Neuronal stem cell (in vitro differentiated cells): ENCODE measurements at regions not wholly inside any gene's neighbourhood (a gene's known extent, or its start where the extent isn't known, plus 50 kb on each side); places are given as distances from the start of the nearest gene placed in this dataset.
"Not testable (repeated sequence)": the region's sequence is repeated elsewhere in the genome, so short reads cannot be mapped to it uniquely, and the experiment has no call there.

Source experiments
- DNase-seq: peaks from one replicate; pipeline ENCODE4 v3.0.0-alpha.2; 2013; ENCODE audit warnings: low spot score
- H2AFZ ChIP-seq: one replicate; pipeline ENCODE4 v1.6.1; 2013; ENCODE audit warnings: mild to moderate bottlenecking, low read length, inconsistent platforms
- H2AK5ac ChIP-seq: 2 replicates; pipeline ENCODE4 v1.6.1; 2013; ENCODE audit warnings: low read depth, mild to moderate bottlenecking, inconsistent platforms, low read length, moderate library complexity, mixed read lengths
- H2BK120ac ChIP-seq: 2 replicates; pipeline ENCODE4 v1.6.1; 2013; ENCODE audit warnings: low read depth, mild to moderate bottlenecking, inconsistent platforms, low read length, moderate library complexity, mixed read lengths
- H2BK12ac ChIP-seq: one replicate; pipeline ENCODE4 v1.6.1; 2013; ENCODE audit warnings: low read length, inconsistent platforms
- H2BK15ac ChIP-seq: 2 replicates; pipeline ENCODE4 v1.6.1; 2013; ENCODE audit warnings: mild to moderate bottlenecking, low read length, inconsistent platforms, mixed read lengths
- H2BK5ac ChIP-seq: one replicate; pipeline ENCODE4 v1.6.1; 2013; ENCODE audit warnings: inconsistent platforms, mild to moderate bottlenecking, low read length, moderate library complexity
- H3K14ac ChIP-seq: one replicate; pipeline ENCODE4 v1.6.1; 2013; ENCODE audit warnings: low read length, inconsistent platforms
- H3K18ac ChIP-seq: 2 replicates; pipeline ENCODE4 v1.6.1; 2013; ENCODE audit warnings: low read length, inconsistent platforms
- H3K23ac ChIP-seq: 2 replicates; pipeline ENCODE4 v1.6.1; 2013; ENCODE audit warnings: low read depth, mild to moderate bottlenecking, mixed read lengths, low read length, inconsistent platforms; ENCODE audit not compliant: poor library complexity
- H3K27ac ChIP-seq: replicated peaks from 3 replicates; pipeline ENCODE4 v1.5.1; 2013; ENCODE audit warnings: low read length, inconsistent platforms
- H3K27me3 ChIP-seq, 3 experiments: 2 replicates each; pipeline ENCODE4 v1.6.1; 2013; ENCODE audit warnings: low read length in 3 of 3, mild to moderate bottlenecking in 2 of 3, inconsistent platforms in 1 of 3, low read depth in 1 of 3, mixed read lengths in 1 of 3, moderate library complexity in 1 of 3; ENCODE audit not compliant: control insufficient read depth in 3 of 3, insufficient read depth in 3 of 3
- H3K36me3 ChIP-seq, 2 donors: replicated peaks in 1 of 2; 2 replicates each; pipeline ENCODE4 v1.6.1; 2013; ENCODE audit warnings: low read length in 2 of 2; ENCODE audit not compliant: control insufficient read depth in 2 of 2, insufficient read depth in 2 of 2
- H3K4ac ChIP-seq: 2 replicates; pipeline ENCODE4 v1.6.1; 2013; ENCODE audit warnings: inconsistent platforms, mild to moderate bottlenecking, low read length, moderate library complexity
- H3K4me1 ChIP-seq, 2 donors: 1 replicate in 1 of 2; 2 replicates in 1 of 2; pipeline ENCODE4 v1.6.1; 2013; ENCODE audit warnings: low read length in 2 of 2, low read depth in 1 of 2; ENCODE audit not compliant: control insufficient read depth in 2 of 2, insufficient read depth in 1 of 2
- H3K4me2 ChIP-seq: one replicate; pipeline ENCODE4 v1.6.1; 2013; ENCODE audit warnings: mild to moderate bottlenecking, low read length, inconsistent platforms; ENCODE audit not compliant: insufficient read depth, poor library complexity, severe bottlenecking
- H3K4me3 ChIP-seq, 2 donors: 2 replicates each; pipeline ENCODE4 v1.5.1; 2013; ENCODE audit warnings: low read length in 2 of 2, mild to moderate bottlenecking in 2 of 2, inconsistent platforms in 1 of 2, moderate library complexity in 1 of 2
- H3K79me1 ChIP-seq: one replicate; pipeline ENCODE4 v1.6.1; 2013; ENCODE audit warnings: low read depth, mild to moderate bottlenecking, inconsistent platforms, low read length, moderate library complexity
- H3K9ac ChIP-seq: one replicate; pipeline ENCODE4 v1.6.1; 2013; ENCODE audit warnings: mild to moderate bottlenecking, low read depth, low read length, inconsistent platforms; ENCODE audit not compliant: poor library complexity
- H3K9me3 ChIP-seq, 2 donors: replicated peaks in 1 of 2; 2 replicates each; pipeline versions ENCODE3 to v1.6.1; 2013; ENCODE audit warnings: low read length in 2 of 2, mild to moderate bottlenecking in 2 of 2, inconsistent platforms in 1 of 2, low read depth in 1 of 2, mixed read lengths in 1 of 2, moderate library complexity in 1 of 2; ENCODE audit not compliant: control insufficient read depth in 2 of 2, insufficient read depth in 1 of 2
- H4K8ac ChIP-seq: one replicate; pipeline ENCODE4 v1.6.1; 2013; ENCODE audit warnings: low read depth, mild to moderate bottlenecking, inconsistent platforms, low read length, moderate library complexity
- H4K91ac ChIP-seq: one replicate; pipeline ENCODE4 v1.6.1; 2013; ENCODE audit warnings: low read length, low read depth, mild to moderate bottlenecking, inconsistent platforms; ENCODE audit not compliant: poor library complexity
- WGBS, 2 donors: extraction: QIAGEN DNeasy Blood & Tissue Kit; methylation state at CpG; one replicate each; pipeline ENCODE4 v1.1.7; 2013; ENCODE audit warnings: missing lambda C conversion rate in 2 of 2, mixed read lengths in 1 of 2; ENCODE audit not compliant: insufficient read length in 2 of 2, insufficient replicate concordance in 1 of 2; ENCODE audit errors: extremely low coverage in 2 of 2; 5-methylcytosine and 5-hydroxymethylcytosine counted together

DNA sequence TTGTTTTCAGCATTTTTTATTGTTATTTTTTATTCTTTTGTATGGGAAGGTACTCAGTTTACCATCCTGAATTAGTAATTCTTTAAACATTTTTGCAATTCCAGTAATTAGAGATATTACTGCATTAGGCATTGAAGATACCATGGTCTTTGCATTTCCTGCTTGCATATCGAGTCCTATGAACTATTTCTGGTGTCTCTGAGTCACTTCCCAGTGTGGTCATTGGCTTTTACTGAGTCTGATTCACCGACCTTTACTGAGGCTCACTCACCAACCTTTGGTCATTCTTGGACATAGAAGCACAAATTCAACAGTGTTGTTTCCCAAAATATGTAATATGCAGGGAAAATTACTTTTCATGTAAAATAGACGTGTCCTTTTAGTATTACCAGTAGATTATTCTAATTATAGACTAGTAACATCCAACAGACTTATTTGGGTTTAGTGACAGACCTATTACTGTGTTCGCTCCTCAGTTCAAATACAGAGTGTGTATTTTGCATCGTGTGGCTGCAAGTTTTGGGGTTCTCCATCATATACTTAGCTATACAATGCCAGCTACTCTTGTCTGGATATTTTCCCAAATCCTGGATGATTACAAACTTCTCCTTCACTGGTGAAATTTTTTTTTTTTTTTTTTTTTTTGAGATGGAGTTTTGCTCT, 180.7 kb upstream of the PRSS1 start:
- H3K27ac ChIP-seq = no peak overlapping the region
- H3K4me1 ChIP-seq = no peaks in the 10 kb centered on the region
- no peak overlapping the region for H3K4me3 ChIP-seq
- no peak overlapping the region for H4K91ac ChIP-seq
- no peak for DNase-seq
- H3K9me3 ChIP-seq = no peaks in the 10 kb centered on the region
- no peaks in the 10 kb centered on the region for H3K79me1 ChIP-seq
- H3K14ac ChIP-seq = no peak overlapping the region
- no peak overlapping the region for H2AK5ac ChIP-seq
- H2BK12ac ChIP-seq = no peak overlapping the region
- WGBS, 2 donors = no CpG with 5 or more reads among the region's 5 CpGs
- no peak overlapping the region for H2AFZ ChIP-seq
- H3K23ac ChIP-seq = no peak overlapping the region
- H3K36me3 ChIP-seq = no peaks in the 10 kb centered on the region
- H3K4me2 ChIP-seq = no peak overlapping the region
- H3K9ac ChIP-seq = no peak overlapping the region
- no peak overlapping the region for H2BK120ac ChIP-seq
- H2BK15ac ChIP-seq = no peak overlapping the region
- no peak overlapping the region for H2BK5ac ChIP-seq
- no peak overlapping the region for H4K8ac ChIP-seq
- H3K4ac ChIP-seq = no peak overlapping the region
- no peaks in the 10 kb centered on the region for H3K27me3 ChIP-seq
- H3K18ac ChIP-seq = no peak overlapping the region

DNA sequence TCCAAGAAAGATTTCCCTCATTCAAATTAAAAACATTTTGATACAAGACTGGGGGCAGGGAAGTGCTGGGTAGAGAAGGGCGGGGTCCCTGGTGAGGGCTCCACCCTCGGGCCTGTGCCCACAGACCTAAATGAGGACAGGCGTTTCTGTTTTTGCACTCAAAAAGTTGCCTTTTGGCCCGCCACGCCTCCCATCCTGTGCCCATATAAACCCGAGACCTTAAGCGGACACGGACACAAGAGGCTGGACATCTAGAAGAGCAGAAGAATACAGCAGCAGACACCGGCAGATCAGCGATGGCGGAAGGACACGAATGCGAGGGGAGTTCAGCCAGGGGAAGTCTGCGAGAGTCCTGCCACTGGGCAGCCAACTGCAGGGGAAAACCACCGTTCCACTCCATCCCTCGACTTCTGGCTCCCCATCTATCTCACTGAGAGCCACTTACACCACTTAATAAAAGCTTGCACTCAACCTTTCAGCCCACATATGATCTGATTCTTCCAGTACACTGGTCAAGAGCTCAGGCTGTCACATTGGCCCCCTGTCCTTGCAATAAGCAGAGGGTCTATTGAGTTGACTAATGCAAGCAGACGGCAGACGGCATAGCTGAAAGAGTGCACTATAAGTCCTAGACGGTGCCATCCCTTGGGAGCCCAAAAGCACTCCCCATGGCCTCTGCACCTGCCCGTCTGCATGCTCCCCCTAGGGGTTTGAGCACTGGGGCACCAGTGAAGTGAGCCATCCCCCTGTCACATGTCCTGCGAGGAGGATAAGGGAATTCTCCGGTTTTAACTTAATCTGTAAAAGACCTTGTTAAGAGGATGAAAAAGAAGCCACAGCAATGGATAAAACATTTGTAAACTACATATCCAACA, 181.8 kb upstream of the PRSS1 start:
- Histone ChIP-seq H3K4me2 (no peak overlapping the region), H3K4me3 (peak overlapping the region in 1 of 2 donors; percentile 30), H3K4ac (no peak overlapping the region), H2BK5ac (no peak overlapping the region), H4K8ac (no peak overlapping the region), H3K4me1 (no peaks in the 10 kb centered on the region), H3K27ac (no peak overlapping the region), H3K27me3 (no peaks in the 10 kb centered on the region), H2BK120ac (no peak overlapping the region), H3K79me1 (no peaks in the 10 kb centered on the region), H2AK5ac (no peak overlapping the region), H2AFZ (no peak overlapping the region), H3K36me3 (no peaks in the 10 kb centered on the region), H3K9me3 (no peaks in the 10 kb centered on the region), H3K14ac (no peak overlapping the region), H3K18ac (no peak overlapping the region), H3K23ac (peak overlapping the region; percentile 49), H2BK12ac (no peak overlapping the region), H4K91ac (no peak overlapping the region), H2BK15ac (no peak overlapping the region), H3K9ac (no peak overlapping the region)
- no CpG with 5 or more reads among the region's 22 CpGs for WGBS, 2 donors
- no peak for DNase-seq

- Histone ChIP-seq H3K36me3 (no peaks in the 10 kb centered on the region), H2BK15ac (no peak overlapping the region), H2BK120ac (no peak overlapping the region), H2BK12ac (no peak overlapping the region), H3K4me2 (no peak overlapping the region), H3K18ac (no peak overlapping the region), H3K79me1 (no peaks in the 10 kb centered on the region), H3K4ac (no peak overlapping the region), H3K23ac (no peak overlapping the region), H2AFZ (no peak overlapping the region), H3K27ac (no peak overlapping the region), H2BK5ac (no peak overlapping the region), H3K4me3 (no peak overlapping the region), H2AK5ac (no peak overlapping the region), H3K27me3 (no peaks in the 10 kb centered on the region), H3K9ac (no peak overlapping the region), H4K8ac (no peak overlapping the region), H3K4me1 (no peaks in the 10 kb centered on the region), H4K91ac (no peak overlapping the region), H3K14ac (no peak overlapping the region), H3K9me3 (no peaks in the 10 kb centered on the region)
- no CpG with 5 or more reads among the region's 5 CpGs for WGBS, 2 donors
- no peak for DNase-seq
Observed at GRCh38 chr7:142566271-142566670, 183.0 kb upstream of the PRSS1 start.

DNA sequence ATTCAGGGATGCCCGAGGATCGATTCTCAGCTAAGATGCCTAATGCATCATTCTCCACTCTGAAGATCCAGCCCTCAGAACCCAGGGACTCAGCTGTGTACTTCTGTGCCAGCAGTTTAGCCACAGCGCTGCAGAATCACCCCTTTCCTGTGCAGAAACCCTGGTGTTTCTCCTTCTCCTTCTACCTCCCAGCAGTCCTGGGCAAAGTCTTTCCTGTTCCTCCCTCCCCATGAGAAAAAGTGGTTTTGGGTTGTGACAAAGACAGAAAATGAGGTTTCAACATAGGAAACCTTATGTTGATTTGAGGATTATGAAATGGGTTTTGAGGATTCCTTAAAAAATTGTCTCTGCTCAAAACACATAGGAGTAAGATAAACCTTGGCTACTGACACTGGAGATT, 185.1 kb upstream of the PRSS1 start:
- not testable (repeated sequence) for H2BK5ac ChIP-seq, H3K9ac ChIP-seq, H3K4me3 ChIP-seq, H3K27ac ChIP-seq, H3K14ac ChIP-seq, H2BK12ac ChIP-seq, H4K8ac ChIP-seq, H3K4ac ChIP-seq, H3K79me1 ChIP-seq, H3K27me3 ChIP-seq, H2BK120ac ChIP-seq, H3K4me1 ChIP-seq, H3K36me3 ChIP-seq, H2AFZ ChIP-seq, H3K9me3 ChIP-seq, H3K4me2 ChIP-seq, DNase-seq, H2BK15ac ChIP-seq, H4K91ac ChIP-seq, H3K23ac ChIP-seq, H3K18ac ChIP-seq, H2AK5ac ChIP-seq
- WGBS, 2 donors = no CpG with 5 or more reads among the region's 3 CpGs
